ENCODE measurements at regions not wholly inside any gene's neighbourhood (a gene's known extent, or its start where the extent isn't known, plus 50 kb on each side); places are given as distances from the start of the nearest gene placed in this dataset.

DNA sequence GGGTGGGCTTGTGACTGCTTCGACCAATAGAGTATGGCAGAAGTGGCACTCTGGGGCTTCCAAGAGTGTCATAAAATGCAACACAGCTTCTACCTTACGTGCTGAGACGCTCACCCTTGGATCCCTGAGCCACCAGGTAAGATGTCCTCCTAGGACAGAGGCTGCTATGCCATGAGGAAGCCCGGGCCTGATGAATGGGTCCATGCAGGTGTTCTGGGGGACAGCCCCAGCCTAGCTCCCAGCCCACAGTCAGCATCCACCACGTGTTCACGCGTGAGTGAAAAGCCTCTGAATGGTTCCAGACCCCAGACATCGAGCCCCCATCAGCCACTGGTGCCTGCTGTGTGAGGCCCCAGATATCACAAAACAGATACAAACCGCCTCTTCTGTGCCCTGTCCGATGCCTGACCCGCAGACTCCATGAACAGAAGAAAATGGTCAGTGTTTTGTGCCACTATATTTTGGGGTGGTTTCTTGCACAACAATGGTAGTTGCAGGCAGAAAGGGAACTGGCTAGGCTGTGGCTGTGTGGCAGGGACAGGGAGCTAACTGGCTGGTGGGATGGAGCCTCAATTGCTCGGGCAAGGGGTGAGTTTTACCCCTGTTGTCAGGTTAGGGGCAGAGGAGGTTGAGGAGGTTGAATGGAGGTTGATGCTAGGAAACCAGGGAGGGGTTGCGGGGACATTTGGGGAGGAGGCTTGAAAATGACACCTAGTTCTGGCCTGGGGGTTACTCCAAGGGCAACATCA lies 92.2 kb downstream of the LINGO1 start:
- DNase-seq (ENCODE audit: low read depth) = no peak

- DNase-seq (ENCODE audit: low read depth) = no peak
These were observed 93.8 kb downstream of the LINGO1 start for GRCh38 chr15:77538793-77539497.

GRCh38 chr15:77538027-77538451 lies 94.7 kb downstream of the LINGO1 start:
- DNase-seq (ENCODE audit: low read depth) = no peak

GRCh38 chr15:77537006-77537405 lies 95.7 kb downstream of the LINGO1 start:
- no peak for DNase-seq (ENCODE audit: low read depth)

DNA sequence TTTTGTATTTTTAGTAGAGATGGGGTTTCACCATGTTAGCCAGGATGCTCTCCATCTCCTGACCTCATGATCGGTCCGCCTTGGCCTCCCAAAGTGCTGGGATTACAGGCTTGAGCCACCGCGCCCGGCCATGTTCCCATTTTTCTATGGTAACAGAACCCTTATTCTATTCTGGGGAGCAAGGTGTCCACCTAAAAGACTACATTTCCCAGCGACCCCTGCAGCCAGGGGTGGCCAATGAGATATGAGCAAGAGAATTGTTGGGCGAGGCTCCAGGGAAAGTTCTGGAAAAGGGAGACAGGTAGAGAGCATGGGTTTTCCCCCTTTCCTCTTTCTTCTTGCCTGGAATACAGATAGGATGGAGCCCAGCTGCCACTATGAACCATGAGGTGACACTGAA lies 96.9 kb downstream of the LINGO1 start:
- no peak for DNase-seq (ENCODE audit: low read depth)
